CD4-positive, alpha-beta T cell treated with Interleukin-2 at 100 ng/mL for 4 hours (primary cell): ENCODE measurements at regions not wholly inside any gene's neighbourhood (a gene's known extent, or its start where the extent isn't known, plus 50 kb on each side); places are given as distances from the start of the nearest gene placed in this dataset.
"Not testable (repeated sequence)": the region's sequence is repeated elsewhere in the genome, so short reads cannot be mapped to it uniquely, and the experiment has no call there.

Experiments used
- DNase-seq: peaks from one replicate; pipeline ENCODE4 v3.0.0-alpha.2; 2020; ENCODE audit warnings: low spot score

DNA sequence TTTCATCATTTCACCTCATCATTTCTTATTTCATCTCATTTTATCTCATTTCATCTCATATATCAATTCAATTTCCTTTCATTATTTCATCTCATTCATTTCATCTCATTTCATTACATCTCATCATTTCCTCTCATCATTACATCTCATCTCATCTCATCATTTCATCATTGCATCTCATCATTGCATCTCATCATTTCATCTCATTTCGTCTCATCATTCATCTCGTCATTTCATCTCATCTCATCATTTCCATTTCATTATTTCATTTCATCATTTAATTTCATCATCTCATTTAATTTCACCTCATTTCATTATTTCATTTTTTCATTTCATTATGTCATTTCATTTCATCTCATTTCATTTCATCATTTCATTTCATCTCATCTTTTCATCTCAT, 168.5 kb upstream of the FAM72C start:
- not testable (repeated sequence) for DNase-seq

DNA sequence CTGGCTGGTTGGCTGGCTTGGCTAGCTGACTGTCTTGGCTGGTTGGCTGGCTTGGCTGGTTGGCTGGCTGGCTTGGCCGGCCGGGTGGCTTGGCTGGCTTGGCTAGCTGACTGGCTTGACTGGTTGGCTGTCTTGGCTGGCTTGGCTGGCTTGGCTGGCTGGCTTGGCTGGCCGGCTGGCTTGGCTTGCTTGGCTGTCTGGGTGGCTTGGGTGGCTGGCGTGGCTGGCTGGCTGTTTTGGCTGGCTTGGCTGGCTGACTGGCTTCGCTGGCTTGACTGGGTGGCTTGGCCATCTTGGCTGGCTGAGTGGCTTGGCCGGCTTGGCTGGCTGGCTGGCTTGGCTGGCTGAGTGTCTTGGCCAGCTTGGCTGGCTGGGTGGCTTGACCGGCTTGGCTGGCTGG, 133.2 kb upstream of the FAM72C start:
- DNase-seq: not testable (repeated sequence)

DNA sequence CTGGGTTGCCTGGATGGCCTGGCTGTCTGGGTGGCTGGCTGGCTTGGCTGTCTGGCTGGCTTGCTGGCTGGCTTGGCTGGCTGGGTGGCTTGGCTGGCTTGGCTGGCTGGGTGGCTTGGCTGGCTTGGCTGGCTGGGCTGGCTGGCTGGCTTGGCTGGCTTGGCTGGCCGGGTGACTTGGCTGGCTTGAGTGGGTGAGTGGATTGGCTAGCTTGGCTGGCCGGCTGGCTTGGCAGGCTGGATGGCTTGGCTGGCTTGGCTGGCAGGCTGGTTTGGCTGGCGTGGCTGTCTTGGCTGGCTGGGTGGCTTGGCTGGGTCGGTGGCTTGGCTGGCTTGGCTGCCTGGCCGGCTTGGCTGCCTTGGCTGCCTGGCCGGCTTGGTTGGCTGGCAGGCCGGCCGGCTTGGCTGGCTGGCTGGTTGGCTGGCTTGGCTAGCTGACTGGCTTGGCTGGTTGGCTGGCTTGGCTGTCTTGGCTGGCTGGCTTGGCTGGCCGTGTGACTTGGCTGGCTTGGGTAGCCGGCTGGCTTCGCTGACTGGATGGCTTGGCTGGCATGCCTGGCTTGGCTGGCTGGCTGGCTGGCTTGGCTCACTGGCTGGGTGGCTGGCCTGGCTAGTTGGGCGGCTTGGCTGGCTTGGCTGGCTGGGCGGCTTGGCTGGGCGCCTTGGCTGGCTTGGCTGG, 132.4 kb upstream of the FAM72C start:
- peak; percentile 16 for DNase-seq

DNA sequence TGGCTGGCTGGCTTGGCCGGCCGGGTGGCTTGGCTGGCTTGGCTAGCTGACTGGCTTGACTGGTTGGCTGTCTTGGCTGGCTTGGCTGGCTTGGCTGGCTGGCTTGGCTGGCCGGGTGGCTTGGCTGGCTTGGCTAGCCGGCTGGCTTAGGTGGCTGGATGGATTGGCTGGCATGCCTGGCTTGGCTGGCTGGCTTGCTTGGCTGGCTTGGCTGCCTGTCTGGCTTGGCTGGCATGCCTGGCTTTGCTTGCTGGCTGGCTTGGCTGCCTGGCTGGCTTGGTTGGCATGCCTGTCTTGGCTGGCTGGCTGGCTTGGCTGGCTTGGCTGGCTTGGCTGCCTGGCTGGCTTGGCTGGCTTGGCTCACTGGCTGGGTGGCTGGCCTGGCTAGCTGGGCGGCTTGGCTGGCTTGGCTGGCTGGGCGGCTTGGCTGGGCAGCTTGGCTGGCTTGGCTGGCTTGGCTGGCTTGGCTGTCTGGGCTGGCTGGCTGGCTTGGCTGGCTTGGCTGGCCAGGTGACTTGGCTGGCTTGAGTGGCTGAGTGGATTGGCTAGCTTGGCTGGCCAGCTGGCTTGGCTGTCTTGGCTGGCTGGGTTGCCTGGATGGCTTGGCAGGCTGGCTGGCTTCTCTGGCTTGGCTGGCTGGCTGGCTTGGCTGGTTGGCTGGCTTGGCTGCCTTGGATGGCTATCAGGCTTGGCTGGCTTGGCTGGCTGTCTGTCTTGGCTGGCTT, 131.5 kb upstream of the FAM72C start:
- peak; percentile 26 for DNase-seq

DNA sequence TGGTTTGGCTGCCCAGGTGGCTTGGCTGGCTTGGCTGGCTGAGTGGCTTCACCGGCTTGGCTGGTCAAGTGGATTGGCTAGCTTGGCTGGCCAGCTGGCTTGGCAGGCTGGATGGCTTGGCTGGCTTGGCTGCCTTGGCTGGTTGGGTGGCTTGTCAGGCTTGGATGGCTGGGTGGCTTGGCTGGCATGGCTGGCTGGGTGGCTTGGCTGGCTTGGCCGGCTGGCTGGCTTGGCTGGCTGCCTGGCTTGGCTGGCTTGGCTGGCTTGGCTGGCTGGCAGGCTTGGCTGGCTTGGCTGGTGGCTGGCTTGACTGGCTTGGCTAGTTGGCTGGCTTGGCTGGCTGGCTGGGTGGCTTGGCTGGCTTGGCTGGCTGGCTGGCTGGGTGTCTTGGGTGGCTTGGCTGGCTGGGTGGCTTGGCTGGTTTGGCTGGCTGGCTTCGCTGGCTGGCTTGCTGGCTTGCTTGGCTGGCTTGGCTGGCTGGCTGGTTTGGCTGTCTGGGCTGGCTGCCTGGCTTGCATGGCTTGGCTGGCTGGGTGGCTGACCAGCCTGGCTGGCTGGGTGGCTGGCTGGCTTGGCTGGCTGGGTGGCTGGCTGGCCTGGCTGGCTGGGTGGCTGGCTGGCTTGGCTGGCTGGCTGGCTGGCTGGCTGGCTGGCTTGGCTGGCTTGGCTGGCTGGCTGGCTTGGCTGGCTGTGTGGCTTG, 130.4 kb upstream of the FAM72C start:
- not testable (repeated sequence) for DNase-seq

DNA sequence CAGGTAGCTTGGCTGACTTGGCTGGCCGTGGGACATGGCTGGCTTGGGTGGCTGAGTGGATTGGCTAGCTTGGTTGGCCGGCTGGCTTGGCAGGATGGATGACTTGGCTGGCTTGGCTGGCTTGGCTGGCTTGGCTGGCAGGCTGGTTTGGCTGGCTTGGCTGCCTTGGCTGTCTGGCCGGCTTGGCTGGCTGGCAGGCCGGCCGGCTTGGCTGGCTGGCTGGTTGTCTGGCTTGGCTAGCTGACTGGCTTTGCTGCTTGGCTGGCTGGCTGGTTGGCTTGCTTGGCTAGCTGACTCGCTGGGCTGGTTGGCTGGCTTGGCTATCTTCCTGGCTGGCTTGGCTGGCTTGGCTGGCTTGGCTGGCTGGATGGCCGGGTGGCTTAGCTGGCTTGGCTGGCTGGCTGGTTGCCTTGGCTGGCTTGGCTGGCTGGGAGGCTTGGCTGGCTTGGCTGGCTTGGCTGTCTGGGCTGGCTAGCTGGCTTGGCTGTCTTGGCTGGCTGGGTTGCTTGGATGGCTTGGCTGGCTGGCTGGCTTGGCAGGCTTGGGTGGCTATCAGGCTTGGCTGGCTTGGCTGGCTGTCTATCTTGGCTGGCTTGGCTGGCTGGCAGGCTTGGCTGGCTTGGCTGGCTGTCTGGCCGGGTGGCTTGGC, 129.7 kb upstream of the FAM72C start:
- DNase-seq: peak; percentile 3

DNA sequence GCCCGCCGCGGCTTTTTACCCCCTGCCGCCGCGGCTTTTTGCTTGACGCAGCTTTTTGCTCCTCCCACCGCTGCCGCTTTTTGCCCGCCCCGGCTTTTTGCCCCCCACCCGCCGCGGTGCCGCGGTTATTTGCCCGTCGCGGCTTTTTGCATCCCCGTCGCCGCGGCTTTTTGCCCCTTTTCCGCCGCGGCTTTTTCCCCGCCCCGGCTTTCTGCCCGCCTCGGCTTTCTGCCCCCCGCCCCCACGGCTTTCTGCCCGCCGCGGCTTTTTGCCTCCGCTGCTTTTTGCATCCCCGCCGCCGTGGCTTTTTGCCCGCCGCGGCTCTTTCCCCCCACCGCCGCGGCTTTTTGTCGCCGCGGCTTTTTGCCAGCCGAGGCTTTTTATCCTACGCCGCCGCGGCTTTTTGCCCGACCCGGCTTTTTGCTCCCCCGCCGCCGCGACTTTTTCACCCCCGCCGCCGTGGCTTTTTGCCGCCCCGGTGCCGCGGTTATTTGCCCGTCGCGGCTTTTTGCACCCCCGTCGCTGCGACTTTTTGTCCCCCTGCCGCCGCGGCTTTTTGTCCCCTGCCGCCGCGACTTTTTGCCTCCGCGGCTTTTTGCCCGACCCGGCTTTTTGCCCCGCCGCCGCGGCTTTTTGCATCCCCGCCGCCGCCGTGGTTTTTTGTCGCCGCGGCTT, 105.5 kb upstream of the FAM72C start:
- peak; percentile 33 for DNase-seq

DNA sequence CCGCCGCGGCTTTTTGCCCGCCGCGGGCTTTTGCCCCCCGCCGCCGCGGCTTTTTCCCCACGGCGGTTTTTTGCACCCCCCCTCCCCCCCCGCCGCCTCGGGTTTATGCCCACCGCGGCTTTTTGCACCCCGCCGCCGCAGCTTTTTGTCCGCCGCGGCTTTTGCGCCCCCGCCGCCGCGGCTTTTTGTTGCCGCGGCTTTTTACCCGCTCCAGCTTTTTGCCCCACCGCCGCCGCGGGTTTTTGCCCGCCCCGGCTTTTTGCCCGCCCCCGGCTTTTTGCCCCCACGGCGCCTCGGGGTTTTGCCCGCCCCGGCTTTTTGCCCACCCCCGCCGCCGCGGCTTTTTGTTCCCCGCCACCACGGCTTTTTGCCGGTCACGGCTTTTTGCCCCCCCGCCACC, 104.9 kb upstream of the FAM72C start:
- DNase-seq: not testable (repeated sequence)

DNA sequence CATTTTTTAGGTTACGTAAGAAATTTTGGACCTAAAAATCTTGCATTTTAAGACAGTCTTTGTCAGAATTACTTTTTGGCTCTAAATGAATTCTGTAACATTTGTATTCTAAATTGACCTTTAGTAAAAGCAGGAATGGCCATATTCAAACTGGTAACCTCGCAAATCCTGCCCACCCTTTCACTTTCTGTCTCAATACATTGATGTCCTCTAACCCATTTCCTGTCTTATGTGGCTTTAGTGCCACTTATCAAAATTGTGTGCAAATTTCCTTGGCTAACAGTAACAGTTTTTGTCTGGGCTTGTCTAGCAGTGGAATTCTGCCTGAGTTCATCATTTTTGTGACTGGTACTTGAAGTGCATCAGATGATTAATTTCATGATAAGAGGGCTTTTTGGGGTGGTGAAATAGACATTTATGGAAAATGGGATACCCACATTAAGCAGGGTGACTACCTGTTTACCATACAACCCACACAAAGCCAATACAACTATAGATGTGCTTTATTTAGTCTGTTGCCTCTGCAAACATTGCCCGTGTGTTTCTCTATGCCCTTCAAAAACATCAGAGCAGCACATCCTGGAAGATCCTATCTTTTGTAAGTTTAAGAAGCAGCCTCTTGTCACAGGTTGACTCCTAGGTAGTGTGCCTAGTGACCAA, 98.7 kb upstream of the FAM72C start:
- DNase-seq: not testable (repeated sequence)

DNA sequence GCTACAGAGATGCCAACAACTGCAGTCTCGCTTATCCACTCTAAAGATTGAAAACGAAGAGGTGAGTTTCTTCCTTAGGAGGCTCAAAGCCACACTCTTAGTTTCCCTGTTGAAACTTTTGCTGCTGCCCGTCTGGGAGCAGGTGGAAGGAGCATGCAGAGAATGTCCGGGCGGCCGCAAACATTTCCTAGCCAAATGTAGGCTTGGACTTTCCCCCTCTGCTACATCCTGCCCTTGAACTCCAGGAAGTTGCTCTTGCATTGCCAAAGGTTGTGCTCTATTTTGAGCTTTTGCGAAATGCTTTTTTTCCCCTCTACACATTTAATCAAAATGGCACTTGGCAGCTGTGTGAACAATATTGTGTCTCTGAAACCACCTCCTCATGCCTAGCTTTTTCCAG, 95.3 kb upstream of the FAM72C start:
- DNase-seq: not testable (repeated sequence)

DNA sequence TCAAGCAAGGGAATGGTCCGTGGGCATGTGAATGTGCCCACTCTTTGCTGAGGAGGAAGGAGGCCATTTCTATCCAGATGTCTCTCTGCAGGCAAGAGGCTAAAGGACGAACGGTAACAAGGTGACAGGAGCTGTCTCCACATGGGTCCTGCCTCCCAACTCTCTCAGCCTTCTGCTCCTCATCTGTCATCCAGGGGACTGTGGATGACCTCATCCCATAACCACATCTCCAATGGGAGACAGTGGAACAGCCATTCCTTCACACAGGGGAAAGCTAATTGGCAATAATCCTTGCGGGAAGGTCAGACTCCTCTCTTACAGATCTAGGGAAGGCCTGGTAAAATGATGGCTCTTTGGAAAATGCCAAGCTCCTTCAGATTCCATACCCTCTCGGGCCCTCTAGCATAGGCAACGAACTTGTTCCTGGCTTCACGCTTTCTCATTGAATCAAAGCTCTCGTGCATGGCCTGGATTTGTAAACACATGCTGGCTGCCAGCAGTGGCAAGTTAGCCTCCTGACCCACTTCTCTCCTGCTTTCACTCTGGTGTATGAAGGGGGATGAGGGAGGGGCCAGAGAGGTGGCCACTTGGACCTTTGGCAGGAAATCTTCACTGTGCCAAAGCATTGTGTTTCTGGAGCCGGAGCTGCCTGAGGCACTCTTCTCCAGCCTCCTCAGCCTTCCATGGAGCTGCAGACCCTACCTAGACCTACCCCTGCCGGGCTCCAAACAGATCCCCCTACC, 94.5 kb upstream of the FAM72C start:
- not testable (repeated sequence) for DNase-seq

DNA sequence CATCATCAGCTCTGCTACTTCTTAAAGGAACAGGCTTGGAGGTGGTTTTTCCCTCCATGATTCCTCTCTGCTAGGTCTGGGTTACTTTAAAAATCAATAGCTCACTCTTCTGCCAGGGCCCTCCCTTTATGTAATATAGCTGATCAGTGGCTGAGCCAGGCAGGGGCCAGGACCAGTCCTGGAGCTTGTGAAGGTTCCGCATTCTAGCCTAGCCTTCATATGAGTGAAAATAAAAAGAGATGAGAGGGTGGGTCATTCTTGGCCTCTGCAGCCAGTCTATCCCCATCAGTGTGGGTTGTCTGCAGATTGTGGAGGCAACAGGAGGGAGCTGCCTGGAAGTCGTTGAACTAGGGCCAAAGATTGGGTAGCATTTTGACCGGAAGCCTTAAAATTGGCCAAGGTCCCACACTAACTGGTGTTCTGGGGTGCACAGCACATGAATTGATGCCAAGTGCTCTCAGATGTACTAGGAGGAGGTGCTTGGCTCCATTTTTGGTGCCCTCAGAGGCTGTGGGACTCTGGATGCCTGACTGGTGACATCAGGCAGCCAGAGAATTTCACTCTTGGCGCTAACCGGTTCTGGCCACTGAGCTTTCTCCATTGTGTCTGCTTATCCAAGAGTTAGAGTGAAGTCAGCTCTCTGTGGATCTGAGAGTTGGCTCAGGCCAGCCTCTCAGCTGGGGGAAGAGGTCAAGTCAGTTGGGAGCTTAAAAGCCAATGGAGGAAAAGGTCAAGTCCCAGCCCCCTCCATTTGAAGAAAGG, 93.7 kb upstream of the FAM72C start:
- not testable (repeated sequence) for DNase-seq

DNA sequence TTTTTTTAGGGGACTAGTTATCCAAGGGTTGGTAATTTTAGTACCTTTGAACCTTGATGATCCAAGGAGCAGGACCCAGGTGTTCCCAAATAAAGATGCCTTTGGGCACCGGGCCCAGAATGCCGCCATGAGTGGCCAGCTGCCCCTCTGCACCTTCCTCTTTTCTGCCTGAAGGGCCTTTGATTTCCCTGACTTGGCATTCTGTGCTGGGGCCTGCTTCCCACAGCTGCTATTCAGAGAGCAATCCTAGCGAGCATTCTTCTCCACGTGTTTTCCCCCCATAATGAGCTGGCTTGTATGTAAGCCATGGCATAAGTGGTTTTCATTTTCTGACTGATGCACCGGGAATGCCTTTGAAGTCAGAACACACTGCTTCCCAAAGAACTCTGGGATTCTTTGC, 77.6 kb upstream of the FAM72C start:
- DNase-seq: not testable (repeated sequence)

DNA sequence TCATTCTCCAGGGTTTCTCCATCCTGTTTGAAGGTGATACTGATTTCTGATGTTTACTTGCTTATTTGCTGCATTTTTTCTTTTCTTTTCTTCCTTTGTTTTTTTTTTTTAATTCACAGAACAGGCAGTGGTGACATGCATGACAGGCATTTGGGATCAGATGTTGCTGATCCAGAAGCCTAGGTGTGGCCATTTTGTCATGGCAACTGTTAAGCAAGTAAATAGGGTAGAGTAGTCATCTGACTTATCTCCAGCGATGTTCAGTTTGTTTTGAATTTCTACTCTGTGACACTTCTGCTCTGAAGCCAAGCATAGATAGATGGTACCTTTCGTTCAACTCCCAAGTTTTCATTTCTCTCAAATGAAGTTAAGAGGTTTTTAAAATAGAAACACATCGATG, 74.9 kb upstream of the FAM72C start:
- DNase-seq: not testable (repeated sequence)

DNA sequence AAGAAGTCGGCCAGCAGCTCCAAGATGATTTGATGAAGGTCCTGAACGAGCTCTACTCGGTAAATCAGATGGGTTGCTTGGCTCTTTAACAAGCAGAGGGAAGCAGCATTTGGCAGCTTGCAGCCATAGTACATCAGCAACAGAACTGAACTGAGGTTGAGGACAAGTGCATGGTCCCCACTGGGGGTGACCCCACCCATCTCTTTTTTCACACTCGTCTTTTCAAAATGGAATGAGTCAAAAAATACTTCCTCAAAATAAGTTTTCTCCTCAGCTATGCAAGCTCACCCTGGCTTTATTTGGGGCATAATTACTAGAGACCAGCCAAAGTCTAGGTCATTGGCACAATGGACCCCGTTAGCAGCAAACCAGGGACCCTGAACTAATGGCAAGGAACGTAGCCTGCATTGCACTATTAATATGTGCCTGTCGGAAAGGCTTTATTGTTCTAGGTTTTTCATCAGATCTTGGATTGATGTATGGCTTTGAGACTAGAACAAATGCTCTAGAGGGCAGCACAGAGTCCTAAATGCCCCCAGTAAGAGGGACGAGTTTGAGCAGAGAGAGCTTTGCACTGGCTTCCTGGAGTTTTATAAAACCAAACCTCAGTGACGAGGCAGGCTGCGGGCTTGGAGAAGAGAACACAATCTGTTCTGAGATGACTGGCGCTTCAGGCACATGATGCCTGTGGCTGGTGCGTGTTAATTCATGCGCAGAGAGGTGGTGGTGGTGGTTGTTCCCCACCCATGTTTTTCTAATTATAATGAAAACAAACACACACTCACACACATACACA, 74.2 kb upstream of the FAM72C start:
- DNase-seq: peak; percentile 10

DNA sequence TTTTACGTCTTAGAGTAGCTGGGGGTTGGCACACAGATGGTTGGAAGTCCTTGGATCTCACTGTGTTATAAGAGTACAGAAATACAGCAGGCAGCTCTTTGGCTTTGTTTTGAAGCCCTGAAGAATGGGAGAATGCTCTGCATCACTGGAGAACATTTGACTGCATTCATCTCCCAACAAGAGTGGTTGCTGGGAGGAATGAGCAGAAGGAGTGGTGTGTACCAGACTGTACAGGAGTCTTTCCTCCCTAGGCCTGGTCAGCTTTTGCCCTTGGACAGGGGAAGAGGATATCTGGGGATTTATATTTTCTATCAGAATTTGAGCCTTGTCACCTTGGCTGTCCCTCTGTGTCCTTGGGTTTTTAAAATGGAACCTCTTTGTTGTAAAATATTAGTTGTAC, 70.5 kb upstream of the FAM72C start:
- not testable (repeated sequence) for DNase-seq

DNA sequence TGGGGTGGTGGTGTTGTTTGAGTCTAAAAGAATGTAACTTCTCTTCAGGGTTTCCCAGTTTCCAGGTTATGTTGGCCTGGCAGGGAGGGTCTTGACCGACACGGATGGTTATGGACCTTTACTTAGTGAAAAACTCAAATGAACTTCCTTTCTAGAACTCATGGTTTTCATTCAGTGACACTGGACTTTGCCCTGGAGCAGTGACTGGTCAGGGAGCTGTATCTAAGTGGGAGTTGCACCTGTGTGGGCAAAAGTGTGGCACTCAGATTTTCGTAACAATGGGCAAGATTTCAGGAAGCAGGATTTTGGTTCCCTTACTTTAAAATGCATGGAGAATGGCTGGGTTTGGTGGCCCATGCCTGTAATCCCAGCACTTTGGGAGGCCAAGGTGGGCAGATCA, 68.5 kb upstream of the FAM72C start:
- not testable (repeated sequence) for DNase-seq

DNA sequence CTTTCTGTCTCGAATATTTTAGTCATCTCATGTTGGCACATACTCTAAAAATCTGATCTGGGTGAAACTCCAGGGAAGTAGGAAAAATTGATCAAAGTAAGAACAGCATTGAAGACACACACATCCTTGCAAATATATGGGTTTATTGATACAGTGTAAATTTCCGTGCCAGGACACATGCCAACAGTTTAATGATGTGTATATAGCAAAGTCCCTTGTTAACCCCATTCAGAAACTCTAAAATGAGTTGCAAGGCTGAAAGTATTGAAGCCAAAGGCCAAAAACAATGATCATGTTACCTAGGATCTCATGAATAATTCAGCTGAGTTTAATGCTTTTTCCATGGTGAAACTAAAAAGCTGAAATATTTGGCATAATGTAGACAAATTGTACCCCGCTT, 62.3 kb upstream of the FAM72C start:
- not testable (repeated sequence) for DNase-seq

DNA sequence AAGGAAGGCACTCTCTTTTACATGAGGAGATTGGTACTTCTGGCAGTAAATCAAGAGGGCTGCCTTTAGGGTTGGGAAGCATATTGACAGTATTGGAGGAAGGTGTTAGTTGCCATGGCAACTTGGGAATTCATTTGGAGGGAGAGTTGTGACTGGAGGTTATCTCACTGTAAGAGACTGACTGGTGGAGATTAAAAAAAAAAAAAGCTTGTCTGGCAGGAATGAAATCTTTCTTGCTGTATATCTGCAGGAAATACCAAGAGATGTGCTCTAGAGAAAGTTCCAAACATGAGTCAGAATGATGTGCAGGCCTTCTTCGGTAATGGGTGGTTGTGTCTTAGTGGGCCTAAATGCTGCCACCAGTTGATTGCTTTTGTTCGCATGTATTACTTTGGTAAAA, 59.8 kb upstream of the FAM72C start:
- DNase-seq: not testable (repeated sequence)
